Osteocyte (in vitro differentiated cells): ENCODE measurements at regions not wholly inside any gene's neighbourhood (a gene's known extent, or its start where the extent isn't known, plus 50 kb on each side); places are given as distances from the start of the nearest gene placed in this dataset.

ENCODE experiments used
- DNase-seq: peaks from one replicate; pipeline ENCODE4 v3.0.0; 2021; ENCODE audit warnings: mixed read lengths; ENCODE audit not compliant: unreplicated experiment; ENCODE audit errors: extremely low spot score
- H3K27ac Mint-ChIP-seq: one replicate; pipeline ENCODE4 v1.8.0; 2021; ENCODE audit warnings: mild to moderate bottlenecking, mixed read lengths; ENCODE audit not compliant: unreplicated experiment
- H3K27me3 Mint-ChIP-seq: one replicate; pipeline ENCODE4 v1.8.0; 2021; ENCODE audit warnings: mixed read lengths; ENCODE audit not compliant: unreplicated experiment
- H3K36me3 Mint-ChIP-seq: one replicate; pipeline ENCODE4 v1.8.0; 2021; ENCODE audit warnings: mixed read lengths; ENCODE audit not compliant: unreplicated experiment
- H3K4me1 Mint-ChIP-seq: one replicate; pipeline ENCODE4 v1.8.0; 2021; ENCODE audit warnings: mixed read lengths; ENCODE audit not compliant: unreplicated experiment
- H3K4me3 Mint-ChIP-seq: one replicate; pipeline ENCODE4 v1.8.0; 2021; ENCODE audit warnings: mild to moderate bottlenecking, moderate library complexity, mixed read lengths; ENCODE audit not compliant: unreplicated experiment
- H3K9me3 Mint-ChIP-seq: one replicate; pipeline ENCODE4 v1.8.0; 2021; ENCODE audit warnings: mixed read lengths; ENCODE audit not compliant: unreplicated experiment
- CTCF ChIP-seq: fragments of 200-600 bp; sonication (generic); IDR thresholded peaks from 2 replicates; pipeline ENCODE4 v1.5.0; 2021; ENCODE audit warnings: antibody characterized with exemption, mild to moderate bottlenecking, moderate library complexity

- Mint-ChIP-seq H3K27ac (no peak overlapping the region), H3K9me3 (no peaks in the 10 kb centered on the region), H3K4me3 (no peak overlapping the region), H3K27me3 (no peaks in the 10 kb centered on the region), H3K36me3 (no peaks in the 10 kb centered on the region), H3K4me1 (peaks cover 22% of the 10 kb centered on the region)
- no peak for DNase-seq
- no peak for TF ChIP-seq CTCF
Observed at GRCh38 chr6:105807905-105808304, 278.2 kb upstream of the PRDM1 start.

- no peak for TF ChIP-seq CTCF
- no peak for DNase-seq
- H3K4me3 Mint-ChIP-seq, result no peak overlapping the region
- H3K27ac Mint-ChIP-seq, result no peak overlapping the region
- no peaks in the 10 kb centered on the region for H3K36me3 Mint-ChIP-seq
- H3K9me3 Mint-ChIP-seq, result no peaks in the 10 kb centered on the region
- no peaks in the 10 kb centered on the region for H3K27me3 Mint-ChIP-seq
- peaks cover 22% of the 10 kb centered on the region for H3K4me1 Mint-ChIP-seq
Observed at GRCh38 chr6:105806486-105806920, 279.6 kb upstream of the PRDM1 start.

- peaks cover 16% of the 10 kb centered on the region for H3K4me1 Mint-ChIP-seq
- no peaks in the 10 kb centered on the region for H3K36me3 Mint-ChIP-seq
- no peaks in the 10 kb centered on the region for H3K9me3 Mint-ChIP-seq
- no peak for DNase-seq
- H3K4me3 Mint-ChIP-seq, result no peak overlapping the region
- H3K27me3 Mint-ChIP-seq, result no peaks in the 10 kb centered on the region
- H3K27ac Mint-ChIP-seq, result no peak overlapping the region
- TF ChIP-seq CTCF, result no peak
Observed at GRCh38 chr6:105805501-105806023, 280.6 kb upstream of the PRDM1 start.

- no peaks in the 10 kb centered on the region for H3K27me3 Mint-ChIP-seq
- TF ChIP-seq CTCF, result no peak
- H3K27ac Mint-ChIP-seq, result no peak overlapping the region
- no peaks in the 10 kb centered on the region for H3K36me3 Mint-ChIP-seq
- H3K9me3 Mint-ChIP-seq, result no peaks in the 10 kb centered on the region
- H3K4me1 Mint-ChIP-seq, result peaks cover 5% of the 10 kb centered on the region
- no peak overlapping the region for H3K4me3 Mint-ChIP-seq
- no peak for DNase-seq
Observed at GRCh38 chr6:105804424-105804823, 281.7 kb upstream of the PRDM1 start.

GRCh38 chr6:105804000-105804399, 282.1 kb upstream of the PRDM1 start:
- H3K4me1 Mint-ChIP-seq, result peaks cover 1% of the 10 kb centered on the region
- H3K27ac Mint-ChIP-seq, result no peak overlapping the region
- H3K36me3 Mint-ChIP-seq, result no peaks in the 10 kb centered on the region
- no peaks in the 10 kb centered on the region for H3K9me3 Mint-ChIP-seq
- no peak for TF ChIP-seq CTCF
- H3K27me3 Mint-ChIP-seq, result no peaks in the 10 kb centered on the region
- H3K4me3 Mint-ChIP-seq, result no peak overlapping the region
- no peak for DNase-seq
